AG20443 (cell line): ENCODE measurements at regions not wholly inside any gene's neighbourhood (a gene's known extent, or its start where the extent isn't known, plus 50 kb on each side); places are given as distances from the start of the nearest gene placed in this dataset.
"Not testable (repeated sequence)": the region's sequence is repeated elsewhere in the genome, so short reads cannot be mapped to it uniquely, and the experiment has no call there.

Experiments used
- DNase-seq: peaks from one replicate; pipeline ENCODE4 v3.0.0; 2012; ENCODE audit warnings: low spot score, mixed read lengths

GRCh38 chr7:32648408-32649156 lies 153.3 kb downstream of the AVL9 start:
- no peak for DNase-seq

- DNase-seq = not testable (repeated sequence)
Observed at GRCh38 chr7:32645255-32645654, 150.0 kb downstream of the AVL9 start.

- no peak for DNase-seq
Observed at GRCh38 chr7:32643194-32643593, 147.9 kb downstream of the AVL9 start.

- DNase-seq = no peak
Observed at GRCh38 chr7:32639122-32639521, 143.8 kb downstream of the AVL9 start.

GRCh38 chr7:32638479-32639121 lies 143.3 kb downstream of the AVL9 start:
- DNase-seq = not testable (repeated sequence)
